ENCODE measurements at regions not wholly inside any gene's neighbourhood (a gene's known extent, or its start where the extent isn't known, plus 50 kb on each side); places are given as distances from the start of the nearest gene placed in this dataset.
A peak's percentile ranks its signal among the peaks of the same experiment; 100 is the strongest.

DNA sequence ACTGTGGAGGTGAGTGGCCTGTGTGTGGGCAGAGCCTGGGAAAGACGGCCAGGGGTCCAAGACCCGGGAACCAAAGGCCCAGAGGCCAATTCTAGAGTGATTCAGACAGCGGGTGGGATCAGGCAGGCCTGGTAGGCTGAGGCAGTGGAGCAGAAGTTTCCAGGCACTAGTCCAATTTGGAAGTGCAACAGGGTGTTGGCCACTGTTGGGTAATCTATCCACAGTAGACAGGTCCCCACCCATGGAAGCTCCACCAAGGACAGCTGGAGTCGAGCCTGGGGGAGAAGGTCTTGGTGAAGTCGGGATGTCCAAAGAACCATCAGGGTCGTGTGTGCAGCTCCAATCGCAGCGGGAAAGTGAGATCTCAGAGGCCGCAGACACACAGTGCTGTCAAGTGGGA is 125.8 kb upstream of the COPS8 start:
- no peak for DNase-seq (ENCODE audit: low read depth in 4 of 4, low spot score in 3 of 4)

DNA sequence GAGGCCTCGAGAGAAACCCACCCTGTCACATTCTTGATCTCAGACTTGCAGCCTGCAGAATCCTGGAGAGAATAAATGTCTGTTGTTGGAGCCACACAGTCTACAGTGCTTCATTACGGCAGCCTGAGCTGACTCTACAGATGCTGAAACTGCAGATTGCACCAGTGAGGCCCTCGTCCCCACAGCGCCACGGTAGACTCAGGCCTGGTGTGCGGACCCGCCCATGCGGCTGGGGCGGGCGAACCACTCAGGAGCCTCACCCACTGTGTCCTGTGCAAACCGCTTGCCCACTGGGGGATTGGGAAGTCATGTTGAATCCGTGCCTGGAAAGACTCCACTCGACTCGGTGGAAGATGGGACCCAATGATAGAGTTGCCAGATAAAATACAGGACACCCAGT is 125.2 kb upstream of the COPS8 start:
- no peak for DNase-seq (ENCODE audit: low read depth in 4 of 4, low spot score in 3 of 4)

GRCh38 chr2:236962816-236963215 is 122.9 kb upstream of the COPS8 start:
- no peak for DNase-seq (ENCODE audit: low read depth in 4 of 4, low spot score in 3 of 4)

DNA sequence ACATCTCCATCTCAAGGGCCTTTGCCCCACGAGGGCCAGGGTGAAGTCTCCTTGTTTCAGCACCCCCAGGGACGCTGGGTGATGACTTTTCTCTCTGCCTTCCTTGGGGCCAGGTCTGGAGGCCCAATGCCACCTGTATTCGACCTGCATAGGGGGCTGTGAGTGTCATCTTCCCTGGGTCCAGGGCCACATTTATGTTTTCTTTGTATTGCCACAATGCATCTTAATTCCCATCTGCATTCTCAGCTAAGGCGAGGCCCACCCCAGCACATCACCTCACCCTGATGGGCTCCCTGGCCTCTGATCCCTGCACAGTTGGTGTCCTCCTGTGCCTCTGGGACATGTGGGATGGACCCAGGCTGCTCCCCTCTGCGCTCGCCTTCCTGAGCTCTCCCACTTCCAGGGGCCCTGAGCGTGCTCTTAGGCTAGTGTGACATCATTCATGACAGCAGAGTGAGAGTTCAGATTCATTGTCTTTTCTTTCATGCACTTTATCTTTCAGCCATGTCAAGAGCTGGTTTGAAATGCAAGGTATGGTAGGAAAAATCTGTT is 122.0 kb upstream of the COPS8 start:
- no peak for DNase-seq (ENCODE audit: low read depth in 4 of 4, low spot score in 3 of 4)

- DNase-seq (ENCODE audit: low read depth in 4 of 4, low spot score in 3 of 4), result no peak
Observed at GRCh38 chr2:236964291-236964690, 121.4 kb upstream of the COPS8 start.

GRCh38 chr2:236965021-236965840 is 120.5 kb upstream of the COPS8 start:
- DNase-seq (ENCODE audit: low read depth in 4 of 4, low spot score in 3 of 4), result no peak

- no peak for DNase-seq (ENCODE audit: low read depth in 4 of 4, low spot score in 3 of 4)
Observed at GRCh38 chr2:236965841-236966096, 119.9 kb upstream of the COPS8 start.

DNA sequence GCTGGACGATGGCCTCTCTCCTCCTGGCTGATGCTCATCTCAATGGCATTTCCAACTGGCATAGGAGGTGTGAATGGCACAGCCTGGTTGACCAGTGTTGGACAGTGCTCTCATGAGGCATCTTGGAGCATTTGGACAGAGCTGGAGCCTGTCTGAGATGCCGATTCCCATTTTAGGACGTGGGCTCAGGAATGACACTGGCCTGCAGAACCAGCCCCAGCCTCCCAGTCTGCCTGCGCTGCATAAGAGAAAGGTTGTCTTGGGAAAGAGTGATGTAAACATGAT is 118.2 kb upstream of the COPS8 start:
- no peak for DNase-seq (ENCODE audit: low read depth in 4 of 4, low spot score in 3 of 4)

- no peak for DNase-seq (ENCODE audit: low read depth in 4 of 4, low spot score in 3 of 4)
Observed at GRCh38 chr2:236968101-236968879, 117.4 kb upstream of the COPS8 start.

GRCh38 chr2:236968880-236969534 is 116.7 kb upstream of the COPS8 start:
- no peak for DNase-seq (ENCODE audit: low read depth in 4 of 4, low spot score in 3 of 4)

DNA sequence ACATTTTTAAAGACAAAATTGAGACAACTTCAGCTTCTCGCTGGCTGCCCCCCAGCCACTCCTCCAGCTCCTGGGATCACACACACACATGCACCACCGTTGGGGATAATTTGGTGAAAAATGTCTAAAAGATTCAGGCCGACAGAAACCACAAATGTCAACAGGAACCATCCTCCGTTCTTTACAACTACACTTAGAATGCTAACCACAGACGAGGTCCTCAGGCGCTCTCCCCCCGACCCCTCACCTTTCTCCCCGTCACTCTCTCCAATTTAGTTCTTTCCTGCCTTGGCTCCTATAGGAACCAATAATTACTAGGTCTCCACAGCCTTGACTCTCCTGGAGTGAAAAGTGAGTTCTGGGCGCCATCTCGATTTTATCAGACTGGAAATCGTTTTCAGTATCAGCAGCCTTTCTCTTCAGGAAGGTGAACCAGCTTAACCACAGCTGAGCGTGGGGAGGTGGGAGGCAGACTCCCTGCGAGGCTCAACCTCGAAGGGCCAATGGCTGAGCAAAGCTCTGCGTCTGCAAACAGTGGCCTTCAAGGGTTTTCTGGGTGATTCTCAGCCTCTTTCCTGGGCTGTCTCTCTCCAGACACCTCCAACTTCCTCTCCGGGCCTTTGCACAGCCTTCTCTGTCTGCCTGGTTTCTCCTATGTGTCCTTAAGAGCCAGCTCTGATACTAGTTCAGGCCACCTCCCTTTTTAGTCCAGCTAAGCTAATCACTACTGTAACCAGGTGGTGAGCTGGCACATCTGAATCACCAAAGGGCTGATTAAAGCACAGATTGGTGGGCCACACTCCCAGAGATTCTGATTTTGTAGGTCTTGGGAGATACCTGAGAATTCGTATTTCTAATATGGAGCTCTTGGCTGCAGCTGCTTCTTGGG is 115.7 kb upstream of the COPS8 start:
- DNase-seq (ENCODE audit: low read depth in 4 of 4, low spot score in 3 of 4), result no peak

- DNase-seq (ENCODE audit: low read depth in 4 of 4, low spot score in 3 of 4), result no peak
Observed at GRCh38 chr2:236970656-236971010, 115.1 kb upstream of the COPS8 start.

DNA sequence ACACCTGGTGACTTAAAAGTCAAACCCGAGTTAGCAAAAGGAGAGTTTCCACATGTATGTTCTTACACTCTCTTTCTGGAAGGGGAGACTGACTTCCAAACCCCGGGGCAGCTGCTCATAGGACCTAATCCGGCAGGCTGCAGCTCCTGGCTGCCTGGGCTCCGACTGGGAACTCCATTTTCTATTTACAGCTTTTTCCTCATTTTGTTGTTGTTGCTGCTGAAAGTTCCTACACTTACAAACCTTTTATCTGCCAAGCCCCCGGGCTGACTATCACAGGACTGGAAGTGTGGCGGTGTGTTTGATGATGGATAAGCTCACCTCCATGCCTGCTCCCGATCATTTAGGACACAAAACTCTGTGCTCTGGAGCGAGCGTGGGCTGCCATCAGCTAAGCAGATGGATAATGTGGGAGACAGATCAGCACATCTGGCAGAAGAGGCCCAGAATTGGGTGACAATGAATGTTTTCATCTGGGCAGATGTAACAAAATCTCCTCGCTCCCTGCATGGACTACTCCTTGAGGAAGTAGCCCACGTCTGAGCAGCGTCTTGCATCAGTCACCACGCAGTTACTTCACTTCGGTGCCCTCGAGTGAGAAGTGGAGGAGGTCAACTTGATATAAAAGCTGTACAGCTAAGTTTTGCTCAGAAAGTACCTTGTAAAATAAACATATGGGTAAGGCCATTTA is 114.4 kb upstream of the COPS8 start:
- no peak for DNase-seq (ENCODE audit: low read depth in 4 of 4, low spot score in 3 of 4)

DNA sequence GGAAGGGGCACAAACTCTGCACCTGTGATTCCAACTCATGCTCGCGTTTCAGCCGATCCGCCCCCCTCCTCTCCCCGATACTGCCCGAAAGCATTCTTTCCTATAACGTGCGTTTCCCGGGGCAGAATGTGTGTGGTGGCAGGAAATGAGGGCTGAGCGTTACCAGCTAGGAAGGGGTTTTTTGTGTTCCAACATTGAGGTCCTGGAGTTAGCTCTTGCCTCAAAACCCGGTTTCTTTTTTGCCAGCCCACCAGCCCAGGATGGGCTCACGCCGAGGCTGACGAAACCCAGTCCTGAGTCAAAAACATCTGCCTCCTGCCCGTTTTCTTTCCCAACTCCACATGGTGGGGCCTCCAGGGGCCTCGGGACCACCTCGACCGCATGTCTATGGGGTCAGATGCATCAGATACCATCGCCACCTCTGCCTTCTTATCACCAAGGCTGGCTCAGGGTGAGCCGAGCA is 113.7 kb upstream of the COPS8 start:
- DNase-seq (ENCODE audit: low read depth in 4 of 4, low spot score in 3 of 4), result no peak

- peak in 2 of 4 donors; percentile 49 to 51 for DNase-seq (ENCODE audit: low read depth in 4 of 4, low spot score in 3 of 4)
Observed at GRCh38 chr2:236972491-236973342, 113.0 kb upstream of the COPS8 start.

- DNase-seq (ENCODE audit: low read depth in 4 of 4, low spot score in 3 of 4), result no peak
Observed at GRCh38 chr2:236973343-236973980, 112.2 kb upstream of the COPS8 start.

DNA sequence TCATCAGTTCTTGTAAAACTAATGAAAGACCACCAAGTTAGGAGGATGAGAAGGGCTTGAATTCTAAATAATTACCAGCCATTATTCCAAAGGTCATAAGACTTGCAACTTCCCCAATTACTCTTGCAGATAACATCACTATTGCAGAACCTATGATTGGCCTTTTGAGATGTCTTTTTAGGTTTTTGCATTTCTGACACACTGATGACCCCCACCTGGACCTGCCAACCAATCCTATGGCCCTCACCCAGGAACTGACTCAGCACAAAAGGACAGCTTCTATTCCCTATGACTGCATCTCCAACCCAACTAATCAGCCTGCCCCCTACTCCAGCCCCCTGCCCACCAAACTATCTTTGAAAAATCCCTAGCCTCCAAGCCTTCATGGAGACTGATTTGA is 111.5 kb upstream of the COPS8 start:
- no peak for DNase-seq (ENCODE audit: low read depth in 4 of 4, low spot score in 3 of 4)

DNA sequence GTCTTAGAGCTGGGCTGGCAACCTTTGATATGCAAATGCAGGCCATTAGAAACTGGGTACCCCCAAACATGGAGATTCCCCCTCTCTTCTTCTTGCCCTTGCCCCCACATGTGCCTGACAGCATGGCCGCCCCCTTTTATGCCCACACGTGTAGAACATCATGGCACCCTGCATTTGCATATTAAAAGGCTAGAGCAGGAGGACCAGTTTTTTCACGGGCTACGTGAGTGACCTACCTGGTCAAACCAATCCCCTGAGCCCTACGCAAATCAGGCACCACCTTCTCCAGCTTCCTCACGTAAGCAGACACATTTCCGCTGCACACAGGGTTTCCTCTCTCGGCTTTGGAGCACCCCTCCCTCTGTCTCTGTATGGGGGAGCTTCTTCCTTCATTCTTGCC is 110.9 kb upstream of the COPS8 start:
- DNase-seq (ENCODE audit: low read depth in 4 of 4, low spot score in 3 of 4), result no peak

DNA sequence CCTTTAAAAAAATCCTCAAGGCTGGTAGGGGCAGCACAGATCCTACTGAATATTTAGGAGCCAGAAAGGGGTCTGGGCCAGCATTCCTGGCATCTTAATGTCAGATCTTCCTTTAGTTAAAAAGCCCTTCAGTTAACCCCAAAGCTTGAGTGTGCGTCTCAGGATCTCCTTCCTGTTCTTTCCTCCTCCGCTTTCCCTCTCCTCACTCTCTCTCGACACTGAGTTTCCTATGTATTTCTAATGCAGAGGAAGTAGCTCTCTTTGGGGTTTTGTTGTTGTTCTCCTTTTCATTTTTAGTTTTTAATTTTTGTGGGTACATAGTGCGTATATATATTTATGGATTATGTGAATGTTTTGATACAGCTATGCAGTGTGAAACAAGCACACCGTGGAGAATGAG is 109.9 kb upstream of the COPS8 start:
- no peak for DNase-seq (ENCODE audit: low read depth in 4 of 4, low spot score in 3 of 4)
